Astrocyte (in vitro differentiated cells and primary cell): ENCODE measurements at regions not wholly inside any gene's neighbourhood (a gene's known extent, or its start where the extent isn't known, plus 50 kb on each side); places are given as distances from the start of the nearest gene placed in this dataset.
"Not testable (repeated sequence)": the region's sequence is repeated elsewhere in the genome, so short reads cannot be mapped to it uniquely, and the experiment has no call there.

Experiments used
- DNase-seq: peaks from one replicate; pipeline ENCODE4 v3.0.0-alpha.2; 2010; ENCODE audit warnings: low read depth
- FAIRE-seq: peaks from 2 replicates; lab custom pipeline; 2011; peaks lifted over from hg19 to GRCh38; lab: Jason Lieb, UNC
- H2AFZ ChIP-seq: 2 replicates; pipeline ENCODE4 v1.6.0; 2012; ENCODE audit warnings: low read depth, low read length, inconsistent platforms
- H3K27ac ChIP-seq: 2 replicates; pipeline ENCODE4 v1.5.1; 2011; ENCODE audit warnings: low read depth, low read length, inconsistent platforms
- H3K27me3 ChIP-seq: 2 replicates; pipeline ENCODE4 v1.6.0; 2011; ENCODE audit warnings: low read length, inconsistent platforms; ENCODE audit not compliant: insufficient read depth
- H3K36me3 ChIP-seq: 2 replicates; pipeline ENCODE4 v1.5.1; 2011; ENCODE audit warnings: low read length, inconsistent platforms; ENCODE audit not compliant: insufficient read depth
- H3K4me1 ChIP-seq: 2 replicates; pipeline ENCODE4 v1.5.1; 2011; ENCODE audit warnings: low read length, inconsistent platforms; ENCODE audit not compliant: insufficient read depth
- H3K4me2 ChIP-seq: 2 replicates; pipeline ENCODE4 v1.6.0; 2012; ENCODE audit warnings: low read length, inconsistent platforms
- H3K4me3 ChIP-seq: 2 replicates; pipeline ENCODE4 v1.5.1; 2011; ENCODE audit warnings: low read depth, mild to moderate bottlenecking, low read length, inconsistent platforms; ENCODE audit not compliant: insufficient read depth
- H3K79me2 ChIP-seq: 2 replicates; pipeline ENCODE4 v1.6.0; 2012; ENCODE audit warnings: mild to moderate bottlenecking, low read length, inconsistent platforms; ENCODE audit not compliant: insufficient read depth
- H3K9ac ChIP-seq: 2 replicates; pipeline ENCODE4 v1.6.0; 2012; ENCODE audit warnings: mild to moderate bottlenecking, low read length, inconsistent platforms
- H3K9me3 ChIP-seq: 2 replicates; pipeline ENCODE4 v1.5.1; 2012; ENCODE audit warnings: low read depth, mild to moderate bottlenecking, low read length, inconsistent platforms; ENCODE audit not compliant: insufficient read depth
- H4K20me1 ChIP-seq: 2 replicates; pipeline ENCODE4 v1.6.0; 2012; ENCODE audit warnings: low read length, inconsistent platforms; ENCODE audit not compliant: insufficient read depth
- H3K27ac Mint-ChIP-seq: one replicate; pipeline ENCODE4 v1.8.0; 2021; ENCODE audit warnings: mild to moderate bottlenecking, mixed read lengths; ENCODE audit not compliant: unreplicated experiment
- H3K27me3 Mint-ChIP-seq: one replicate; pipeline ENCODE4 v1.8.0; 2021; ENCODE audit warnings: low read depth, mixed read lengths; ENCODE audit not compliant: unreplicated experiment
- H3K36me3 Mint-ChIP-seq: one replicate; pipeline ENCODE4 v1.8.0; 2021; ENCODE audit warnings: low read depth, mixed read lengths; ENCODE audit not compliant: unreplicated experiment
- H3K4me1 Mint-ChIP-seq: one replicate; pipeline ENCODE4 v1.8.0; 2021; ENCODE audit warnings: low read depth, mixed read lengths; ENCODE audit not compliant: unreplicated experiment
- H3K4me3 Mint-ChIP-seq: one replicate; pipeline ENCODE4 v1.8.0; 2021; ENCODE audit warnings: mild to moderate bottlenecking, moderate library complexity, mixed read lengths; ENCODE audit not compliant: unreplicated experiment
- H3K9me3 Mint-ChIP-seq: one replicate; pipeline ENCODE4 v1.8.0; 2021; ENCODE audit warnings: mild to moderate bottlenecking, mixed read lengths; ENCODE audit not compliant: unreplicated experiment
- CTCF ChIP-seq: IDR thresholded peaks from 2 replicates; pipeline ENCODE4 v1.5.1; 2011; ENCODE audit warnings: low read depth, mild to moderate bottlenecking, inconsistent platforms, low read length, moderate library complexity; ENCODE audit not compliant: insufficient read depth
- EZH2 ChIP-seq: IDR thresholded peaks from 2 replicates; pipeline ENCODE4 v1.6.1; 2012; ENCODE audit warnings: mild to moderate bottlenecking, low read length, inconsistent platforms; ENCODE audit not compliant: insufficient read depth

- Histone ChIP-seq H3K36me3 (no peaks in the 10 kb centered on the region), H3K9me3 (no peaks in the 10 kb centered on the region), H3K4me3 (no peak overlapping the region), H3K4me1 (peaks cover 7% of the 10 kb centered on the region), H2AFZ (no peak overlapping the region), H3K4me2 (no peak overlapping the region), H4K20me1 (no peaks in the 10 kb centered on the region), H3K27me3 (no peaks in the 10 kb centered on the region), H3K9ac (no peak overlapping the region), H3K79me2 (no peaks in the 10 kb centered on the region), H3K27ac (no peak overlapping the region)
- no peaks in the 10 kb centered on the region for H3K27me3 Mint-ChIP-seq
- H3K36me3 Mint-ChIP-seq: no peaks in the 10 kb centered on the region
- FAIRE-seq (no peak), DNase-seq (peak; percentile 51)
- peaks cover 2% of the 10 kb centered on the region for H3K4me1 Mint-ChIP-seq
- H3K9me3 Mint-ChIP-seq: no peaks in the 10 kb centered on the region
- H3K4me3 Mint-ChIP-seq: no peak overlapping the region
- TF ChIP-seq EZH2: no peak
- no peak for TF ChIP-seq CTCF
- no peak overlapping the region for H3K27ac Mint-ChIP-seq
These were observed 567.0 kb downstream of the RIT2 start for GRCh38 chr18:42548493-42548892.

GRCh38 chr18:42549596-42549995 lies 565.9 kb downstream of the RIT2 start:
- no peaks in the 10 kb centered on the region for H3K36me3 ChIP-seq
- no peaks in the 10 kb centered on the region for H3K79me2 ChIP-seq
- H3K36me3 Mint-ChIP-seq: no peaks in the 10 kb centered on the region
- H3K4me3 ChIP-seq: no peak overlapping the region
- no peak overlapping the region for H3K4me3 Mint-ChIP-seq
- FAIRE-seq: no peak
- H3K9me3 Mint-ChIP-seq: no peaks in the 10 kb centered on the region
- peak; percentile 42 for DNase-seq
- no peak overlapping the region for H3K27ac Mint-ChIP-seq
- no peak overlapping the region for H3K27ac ChIP-seq
- TF ChIP-seq EZH2 (no peak), CTCF (no peak)
- H3K4me1 ChIP-seq: peaks cover 7% of the 10 kb centered on the region
- peaks cover 2% of the 10 kb centered on the region for H3K4me1 Mint-ChIP-seq
- no peak overlapping the region for H3K4me2 ChIP-seq
- H3K9ac ChIP-seq: no peak overlapping the region
- no peaks in the 10 kb centered on the region for H3K27me3 Mint-ChIP-seq
- H4K20me1 ChIP-seq: no peaks in the 10 kb centered on the region
- H3K9me3 ChIP-seq: no peaks in the 10 kb centered on the region
- no peak overlapping the region for H2AFZ ChIP-seq
- no peaks in the 10 kb centered on the region for H3K27me3 ChIP-seq

GRCh38 chr18:42552559-42552958 lies 562.9 kb downstream of the RIT2 start:
- H3K27me3 ChIP-seq, H4K20me1 ChIP-seq, H3K9me3 ChIP-seq, H3K4me2 ChIP-seq, H3K4me3 ChIP-seq, H3K4me3 Mint-ChIP-seq, H2AFZ ChIP-seq, H3K9ac ChIP-seq, FAIRE-seq, H3K9me3 Mint-ChIP-seq, H3K27ac ChIP-seq, H3K27ac Mint-ChIP-seq, DNase-seq, H3K4me1 ChIP-seq, H3K27me3 Mint-ChIP-seq, H3K36me3 Mint-ChIP-seq, H3K79me2 ChIP-seq, H3K4me1 Mint-ChIP-seq, H3K36me3 ChIP-seq: not testable (repeated sequence)
